ENCODE measurements at regions not wholly inside any gene's neighbourhood (a gene's known extent, or its start where the extent isn't known, plus 50 kb on each side); places are given as distances from the start of the nearest gene placed in this dataset.

DNA sequence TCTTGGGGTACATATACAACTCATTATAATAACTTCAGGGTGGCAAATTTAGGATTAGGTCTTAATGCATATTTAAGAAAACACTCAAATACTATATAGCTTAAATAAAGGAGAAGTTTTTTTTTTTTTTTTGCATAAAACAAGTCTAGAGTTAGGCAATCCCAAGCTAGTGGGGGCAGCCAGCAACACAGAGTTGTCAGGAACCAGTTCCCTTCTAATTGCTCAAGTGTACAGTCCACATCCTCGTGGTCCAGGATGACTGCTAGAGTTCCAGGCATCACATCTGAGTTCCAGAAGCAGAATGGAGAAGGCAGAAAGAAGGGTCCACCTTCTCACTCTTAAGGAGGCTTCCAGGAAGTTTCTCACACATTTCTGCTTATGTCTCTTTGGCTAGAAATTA, 261.9 kb upstream of the PLET1 start:
- Histone ChIP-seq H3K9me3 (ENCODE audit: control insufficient read depth, insufficient read depth, low read length) (no peaks in the 10 kb centered on the region), H2AFZ (replicated peaks; ENCODE audit: low read length, poor library complexity) (no peak overlapping the region), H3K9ac (ENCODE audit: low read depth, low read length) (no peak overlapping the region), H3K4me3 (ENCODE audit: insufficient read depth, low read depth, low read length) (no peak overlapping the region), H3K4me2 (ENCODE audit: low read depth, low read length) (no peak overlapping the region), H2BK120ac (ENCODE audit: low read depth, low read length) (no peak overlapping the region), H2AK5ac (ENCODE audit: low read depth, low read length) (no peak overlapping the region), H3K9me1 (ENCODE audit: insufficient read depth, low read length) (no peaks in the 10 kb centered on the region), H3K4me1 (ENCODE audit: control insufficient read depth, insufficient read depth, low read length) (no peaks in the 10 kb centered on the region), H3K4ac (ENCODE audit: low read depth, low read length) (no peak overlapping the region), H4K20me1 (ENCODE audit: insufficient read depth, low read length) (no peaks in the 10 kb centered on the region), H2BK5ac (ENCODE audit: low read depth, low read length, poor library complexity, severe bottlenecking) (no peak overlapping the region), H4K8ac (ENCODE audit: low read depth in 2 of 2, low read length in 2 of 2) (no peak overlapping the region), H3K14ac (replicated peaks; ENCODE audit: low read depth, low read length) (no peak overlapping the region), H4K5ac (ENCODE audit: low read depth, low read length) (no peak overlapping the region), H2AK9ac (replicated peaks; ENCODE audit: low read depth, low read length, poor library complexity) (no peak overlapping the region), H3K18ac (ENCODE audit: low read depth, low read length) (no peak overlapping the region), H3K36me3 (ENCODE audit: control insufficient read depth, insufficient read depth, low read length) (no peaks in the 10 kb centered on the region), H3K23ac (ENCODE audit: low read depth, low read length) (no peak overlapping the region), H2BK20ac (ENCODE audit: low read depth, low read length) (no peak overlapping the region), H3K27ac (ENCODE audit: insufficient read depth, low read length) (no peak overlapping the region), H2BK15ac (ENCODE audit: low read depth, low read length) (no peak overlapping the region), H3K27me3 (ENCODE audit: control insufficient read depth, insufficient read depth, low read length) (peaks cover 15% of the 10 kb centered on the region), H3K79me1 (ENCODE audit: low read depth in 1 of 2, low read length in 2 of 2) (no peaks in the 10 kb centered on the region), H4K91ac (ENCODE audit: insufficient read depth, low read depth, low read length) (no peak overlapping the region), H3K56ac (ENCODE audit: extremely low read depth, insufficient read depth, low read length) (no peak overlapping the region)
- ATAC-seq (ENCODE audit: low read depth) (no peak), DNase-seq (no peak)
- TF ChIP-seq, protein P1, sequence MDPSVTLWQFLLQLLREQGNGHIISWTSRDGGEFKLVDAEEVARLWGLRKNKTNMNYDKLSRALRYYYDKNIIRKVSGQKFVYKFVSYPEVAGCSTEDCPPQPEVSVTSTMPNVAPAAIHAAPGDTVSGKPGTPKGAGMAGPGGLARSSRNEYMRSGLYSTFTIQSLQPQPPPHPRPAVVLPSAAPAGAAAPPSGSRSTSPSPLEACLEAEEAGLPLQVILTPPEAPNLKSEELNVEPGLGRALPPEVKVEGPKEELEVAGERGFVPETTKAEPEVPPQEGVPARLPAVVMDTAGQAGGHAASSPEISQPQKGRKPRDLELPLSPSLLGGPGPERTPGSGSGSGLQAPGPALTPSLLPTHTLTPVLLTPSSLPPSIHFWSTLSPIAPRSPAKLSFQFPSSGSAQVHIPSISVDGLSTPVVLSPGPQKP (IDR thresholded peaks at IDR 0.05; ENCODE audit: borderline replicate concordance, low read depth, low read length), result no peak
- TF ChIP-seq MAFK (IDR thresholded peaks at IDR 0.05; ENCODE audit: low read depth, low read length), result no peak
- TF ChIP-seq, protein P2, sequence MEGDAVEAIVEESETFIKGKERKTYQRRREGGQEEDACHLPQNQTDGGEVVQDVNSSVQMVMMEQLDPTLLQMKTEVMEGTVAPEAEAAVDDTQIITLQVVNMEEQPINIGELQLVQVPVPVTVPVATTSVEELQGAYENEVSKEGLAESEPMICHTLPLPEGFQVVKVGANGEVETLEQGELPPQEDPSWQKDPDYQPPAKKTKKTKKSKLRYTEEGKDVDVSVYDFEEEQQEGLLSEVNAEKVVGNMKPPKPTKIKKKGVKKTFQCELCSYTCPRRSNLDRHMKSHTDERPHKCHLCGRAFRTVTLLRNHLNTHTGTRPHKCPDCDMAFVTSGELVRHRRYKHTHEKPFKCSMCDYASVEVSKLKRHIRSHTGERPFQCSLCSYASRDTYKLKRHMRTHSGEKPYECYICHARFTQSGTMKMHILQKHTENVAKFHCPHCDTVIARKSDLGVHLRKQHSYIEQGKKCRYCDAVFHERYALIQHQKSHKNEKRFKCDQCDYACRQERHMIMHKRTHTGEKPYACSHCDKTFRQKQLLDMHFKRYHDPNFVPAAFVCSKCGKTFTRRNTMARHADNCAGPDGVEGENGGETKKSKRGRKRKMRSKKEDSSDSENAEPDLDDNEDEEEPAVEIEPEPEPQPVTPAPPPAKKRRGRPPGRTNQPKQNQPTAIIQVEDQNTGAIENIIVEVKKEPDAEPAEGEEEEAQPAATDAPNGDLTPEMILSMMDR (conservative IDR thresholded peaks at IDR 0.05; ENCODE audit: low read depth, low read length), result no peak
- TF ChIP-seq RAD21 (IDR thresholded peaks at IDR 0.05; ENCODE audit: low read length), result no peak
- TF ChIP-seq, protein P3, sequence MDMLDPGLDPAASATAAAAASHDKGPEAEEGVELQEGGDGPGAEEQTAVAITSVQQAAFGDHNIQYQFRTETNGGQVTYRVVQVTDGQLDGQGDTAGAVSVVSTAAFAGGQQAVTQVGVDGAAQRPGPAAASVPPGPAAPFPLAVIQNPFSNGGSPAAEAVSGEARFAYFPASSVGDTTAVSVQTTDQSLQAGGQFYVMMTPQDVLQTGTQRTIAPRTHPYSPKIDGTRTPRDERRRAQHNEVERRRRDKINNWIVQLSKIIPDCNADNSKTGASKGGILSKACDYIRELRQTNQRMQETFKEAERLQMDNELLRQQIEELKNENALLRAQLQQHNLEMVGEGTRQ (IDR thresholded peaks at IDR 0.05; ENCODE audit: low read depth, low read length), result no peak
- no peak for TF ChIP-seq POLR2A (IDR thresholded peaks at IDR 0.05; ENCODE audit: low read depth, low read length)
- TF ChIP-seq MXI1 (IDR thresholded peaks at IDR 0.05; ENCODE audit: borderline replicate concordance, low read depth, low read length), result no peak
- TF ChIP-seq BHLHE40 (IDR thresholded peaks at IDR 0.05; ENCODE audit: low read depth, low read length), result no peak
- no peak for TF ChIP-seq FOS (IDR thresholded peaks at IDR 0.05; ENCODE audit: low read depth, low read length)
- TF ChIP-seq MAZ (IDR thresholded peaks at IDR 0.05; ENCODE audit: borderline replicate concordance, low read depth, low read length), result no peak
- TF ChIP-seq CEBPB (IDR thresholded peaks at IDR 0.05; ENCODE audit: low read depth, low read length), result no peak
- no peak for TF ChIP-seq CHD1 (IDR thresholded peaks at IDR 0.05; ENCODE audit: low read depth, low read length)
- TF ChIP-seq RFX5 (IDR thresholded peaks at IDR 0.05; ENCODE audit: low read depth, low read length), result no peak
- TF ChIP-seq SMC3 (IDR thresholded peaks at IDR 0.05; ENCODE audit: low read depth, low read length), result no peak
- ChIA-PET CTCF (no interaction called here), POLR2A (ENCODE audit: unreplicated experiment) (no interaction called here)
- in situ Hi-C loops (cut with MboI; ENCODE audit: low sequenced_read_pairs), result no loop called here
- dilution Hi-C loops (cut with HindIII; ENCODE audit: low sequenced_read_pairs, unreplicated experiment), result no loop called here
- no TSS peak for BruUV-seq (replicated peaks)
- intact Hi-C loops (cut with micrococcal nuclease), result no loop called here
- WGBS, 2 experiments (ENCODE audit: extremely low coverage in 2 of 2, insufficient read length in 1 of 2), result no CpG with 5 or more reads among the region's 1 CpG
